22Rv1 (cell line): ENCODE measurements at regions not wholly inside any gene's neighbourhood (a gene's known extent, or its start where the extent isn't known, plus 50 kb on each side); places are given as distances from the start of the nearest gene placed in this dataset.

ENCODE experiments used
- H3K27ac ChIP-seq: fragments of 450-650 bp; 2 replicates; pipeline ENCODE4 v1.5.1; 2017
- CTCF ChIP-seq: fragments of 450-650 bp; IDR thresholded peaks from 2 replicates; pipeline ENCODE4 v1.5.1; 2017; ENCODE audit warnings: mild to moderate bottlenecking
- ZFX ChIP-seq: fragments of 450-650 bp; IDR thresholded peaks from 2 replicates; pipeline ENCODE4 v1.6.1; 2017; ENCODE audit warnings: antibody characterized with exemption, borderline replicate concordance

DNA sequence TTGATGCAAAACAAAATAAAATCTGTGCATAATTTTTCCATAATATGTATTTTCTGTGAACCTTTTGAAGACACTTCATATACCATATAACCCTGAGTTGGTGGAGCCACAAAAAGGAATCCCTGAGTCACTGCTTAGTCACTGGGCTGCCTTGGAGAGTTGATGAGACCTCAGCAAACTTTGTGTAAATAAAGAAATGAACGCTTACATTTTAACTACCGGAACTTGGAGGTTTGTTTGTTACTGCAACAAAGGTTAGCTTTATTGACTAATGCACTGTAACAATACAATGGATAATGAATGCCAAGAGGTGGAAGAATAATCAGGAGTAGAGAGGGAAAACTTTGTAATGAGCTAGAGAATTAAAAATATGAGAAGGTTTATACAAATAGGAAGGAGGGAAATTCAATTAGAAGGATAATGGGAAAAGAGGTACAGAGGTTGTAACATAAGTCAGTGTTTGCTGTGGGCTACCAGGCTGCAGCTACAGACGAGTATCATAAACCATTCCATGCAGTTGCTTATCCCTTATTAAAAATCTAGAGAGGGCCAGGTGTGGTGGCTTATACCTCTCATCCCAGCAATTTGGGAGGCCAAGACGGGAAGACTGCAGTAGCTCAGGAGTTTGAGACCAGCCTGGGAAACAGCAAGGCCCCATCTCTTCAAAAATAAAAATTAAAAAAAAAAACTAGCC, 1042.1 kb downstream of the TYW1 start:
- no peak for TF ChIP-seq CTCF
- TF ChIP-seq ZFX: no peak
- H3K27ac ChIP-seq: no peak overlapping the region

- no peak for TF ChIP-seq ZFX
- no peak overlapping the region for H3K27ac ChIP-seq
These were observed 1044.9 kb downstream of the TYW1 start for GRCh38 chr7:68041554-68041953.

GRCh38 chr7:68043546-68043945, 1046.9 kb downstream of the TYW1 start:
- TF ChIP-seq CTCF (no peak), ZFX (no peak)
- no peak overlapping the region for H3K27ac ChIP-seq

GRCh38 chr7:68050627-68051026, 1054.0 kb downstream of the TYW1 start:
- no peak overlapping the region for H3K27ac ChIP-seq
- no peak for TF ChIP-seq ZFX
- no peak for TF ChIP-seq CTCF

DNA sequence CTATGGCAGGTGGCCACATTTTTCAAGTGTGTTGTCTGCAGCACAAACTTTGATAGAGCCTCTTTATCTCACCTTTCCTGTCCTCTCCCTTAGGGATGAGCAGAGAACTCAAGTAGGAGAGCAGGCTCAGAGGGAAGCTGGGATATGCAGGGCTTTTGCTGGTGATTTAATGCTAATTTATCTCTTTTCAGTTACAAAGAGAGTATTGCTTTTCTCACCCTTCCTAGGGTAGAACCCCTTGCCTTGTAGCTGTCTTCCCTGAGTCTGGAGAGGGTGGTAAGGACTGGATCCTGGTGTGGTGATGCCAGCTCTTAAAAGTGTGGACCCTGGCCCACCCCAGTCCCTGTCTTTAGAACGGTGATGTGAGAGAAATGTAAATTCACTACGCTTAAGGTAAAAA, 1061.4 kb downstream of the TYW1 start:
- TF ChIP-seq ZFX: no peak
- no peak for TF ChIP-seq CTCF
- H3K27ac ChIP-seq: no peak overlapping the region

DNA sequence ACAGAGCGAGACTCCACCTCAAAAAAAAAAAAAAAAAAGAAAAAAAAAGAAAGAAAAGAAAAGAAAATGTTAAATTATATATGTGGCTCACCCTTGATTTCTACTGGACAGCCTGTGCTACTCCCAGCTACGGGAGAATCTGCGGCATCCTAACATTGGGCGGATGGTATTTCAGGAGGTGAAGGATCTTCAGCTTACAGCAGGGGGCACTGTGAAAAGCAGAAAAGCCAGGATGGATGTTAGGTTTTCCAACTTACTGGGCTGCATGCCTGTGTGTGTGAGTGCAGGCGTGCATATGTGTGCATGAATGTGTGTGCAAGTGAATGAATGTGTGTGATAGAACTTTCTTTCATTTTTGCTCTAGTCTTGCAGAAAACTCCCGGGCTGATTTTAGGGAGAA, 1066.5 kb downstream of the TYW1 start:
- no peak overlapping the region for H3K27ac ChIP-seq
- peak; percentile 83 for TF ChIP-seq CTCF
- TF ChIP-seq ZFX: no peak

DNA sequence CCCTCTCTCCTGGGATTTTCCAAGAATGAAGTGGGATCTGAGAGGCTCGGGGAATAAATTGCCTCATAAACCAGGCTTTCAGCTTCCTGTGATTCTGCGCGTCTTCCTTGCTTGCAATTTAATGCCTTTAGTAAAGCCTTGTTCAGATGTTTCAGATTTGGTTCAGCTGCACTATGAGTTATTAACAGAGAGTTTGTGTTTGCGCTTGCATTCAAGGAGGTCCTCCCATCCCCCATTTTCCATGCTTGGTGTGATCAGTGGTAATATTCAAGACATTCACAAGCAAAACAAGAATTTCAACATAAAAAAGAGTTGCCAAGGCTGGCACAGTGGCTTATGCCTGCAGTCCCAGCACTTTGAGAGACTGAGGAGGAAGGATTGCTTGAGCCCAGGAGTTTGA, 1068.9 kb downstream of the TYW1 start:
- H3K27ac ChIP-seq: no peak overlapping the region
- TF ChIP-seq CTCF (no peak), ZFX (no peak)

- no peak for TF ChIP-seq CTCF
- TF ChIP-seq ZFX: no peak
- H3K27ac ChIP-seq: no peak overlapping the region
These were observed 1071.2 kb downstream of the TYW1 start for GRCh38 chr7:68067845-68068244.
